ENCODE measurements at regions not wholly inside any gene's neighbourhood (a gene's known extent, or its start where the extent isn't known, plus 50 kb on each side); places are given as distances from the start of the nearest gene placed in this dataset.
"Not testable (repeated sequence)": the region's sequence is repeated elsewhere in the genome, so short reads cannot be mapped to it uniquely, and the experiment has no call there.

- H3K4me3 ChIP-seq = no peak overlapping the region
- H3K4me1 ChIP-seq = no peaks in the 10 kb centered on the region
- no peaks in the 10 kb centered on the region for H3K27me3 ChIP-seq
- TF ChIP-seq CTCF (IDR thresholded peaks at IDR 0.05) = no peak
- no peak for DNase-seq
- no peak overlapping the region for H3K27ac ChIP-seq
- intact Hi-C loops (cut with DNase I; ENCODE audit: low total_unique reads) = no loop called here
- H3K36me3 ChIP-seq = no peaks in the 10 kb centered on the region
- peaks cover 0 to 44% (median 0%) of the 10 kb centered on the region in 3 donors for H3K9me3 ChIP-seq
Measured at GRCh38 chr6:119407156-119407555, 57.6 kb upstream of the MAN1A1 start.

- intact Hi-C loops (cut with DNase I; ENCODE audit: low total_unique reads); H3K4me3 ChIP-seq; DNase-seq; H3K27me3 ChIP-seq; H3K4me1 ChIP-seq; H3K27ac ChIP-seq; H3K36me3 ChIP-seq: not testable (repeated sequence)
- peaks cover 0 to 50% (median 6%) of the 10 kb centered on the region in 3 donors for H3K9me3 ChIP-seq
Measured at GRCh38 chr6:119405114-119405513, 55.6 kb upstream of the MAN1A1 start.

Measured in tibial artery (tissue), 4 donors.